ENCODE measurements at regions not wholly inside any gene's neighbourhood (a gene's known extent, or its start where the extent isn't known, plus 50 kb on each side); places are given as distances from the start of the nearest gene placed in this dataset.

GRCh38 chr6:167764713-167765479 lies 61.8 kb upstream of the AFDN start:
- H3K36me3 ChIP-seq (ENCODE audit: insufficient read depth, low read length): no peaks in the 10 kb centered on the region
- TF ChIP-seq FOXP2 (optimal IDR thresholded peaks at IDR 0.05; ENCODE audit: control extremely low read depth, extremely low read length, insufficient read depth) (no peak), EZH2 (IDR thresholded peaks at IDR 0.05) (no peak), POLR2AphosphoS5 (IDR thresholded peaks at IDR 0.05; ENCODE audit: borderline replicate concordance, low read depth, low read length) (no peak)
- no peak overlapping the region for H3K27ac ChIP-seq
- H3K4me3 ChIP-seq: no peak overlapping the region
- DNase-seq (ENCODE audit: low read depth, low spot score): no peak
- H3K9me3 ChIP-seq (ENCODE audit: low read depth, low read length): no peaks in the 10 kb centered on the region
- no peak overlapping the region for H3K9ac ChIP-seq (ENCODE audit: insufficient read length)

GRCh38 chr6:167766986-167767714 lies 59.6 kb upstream of the AFDN start:
- TF ChIP-seq FOXP2 (optimal IDR thresholded peaks at IDR 0.05; ENCODE audit: control extremely low read depth, extremely low read length, insufficient read depth) (no peak), POLR2AphosphoS5 (IDR thresholded peaks at IDR 0.05; ENCODE audit: borderline replicate concordance, low read depth, low read length) (no peak), EZH2 (IDR thresholded peaks at IDR 0.05) (no peak)
- DNase-seq (ENCODE audit: low read depth, low spot score): no peak
- no peaks in the 10 kb centered on the region for H3K36me3 ChIP-seq (ENCODE audit: insufficient read depth, low read length)
- H3K4me3 ChIP-seq: no peak overlapping the region
- H3K9ac ChIP-seq (ENCODE audit: insufficient read length): no peak overlapping the region
- H3K27ac ChIP-seq: no peak overlapping the region
- no peaks in the 10 kb centered on the region for H3K9me3 ChIP-seq (ENCODE audit: low read depth, low read length)

GRCh38 chr6:167767715-167768107 lies 59.0 kb upstream of the AFDN start:
- TF ChIP-seq EZH2 (IDR thresholded peaks at IDR 0.05) (no peak), FOXP2 (optimal IDR thresholded peaks at IDR 0.05; ENCODE audit: control extremely low read depth, extremely low read length, insufficient read depth) (no peak), POLR2AphosphoS5 (IDR thresholded peaks at IDR 0.05; ENCODE audit: borderline replicate concordance, low read depth, low read length) (no peak)
- no peak overlapping the region for H3K4me3 ChIP-seq

GRCh38 chr6:167768471-167769215 lies 58.1 kb upstream of the AFDN start:
- no peaks in the 10 kb centered on the region for H3K9me3 ChIP-seq (ENCODE audit: low read depth, low read length)
- no peak for TF ChIP-seq POLR2AphosphoS5 (IDR thresholded peaks at IDR 0.05; ENCODE audit: borderline replicate concordance, low read depth, low read length)
- no peak for TF ChIP-seq EZH2 (IDR thresholded peaks at IDR 0.05)
- TF ChIP-seq FOXP2 (optimal IDR thresholded peaks at IDR 0.05; ENCODE audit: control extremely low read depth, extremely low read length, insufficient read depth): no peak
- no peak for DNase-seq (ENCODE audit: low read depth, low spot score)
- H3K4me3 ChIP-seq: no peak overlapping the region
- H3K36me3 ChIP-seq (ENCODE audit: insufficient read depth, low read length): no peaks in the 10 kb centered on the region
- no peak overlapping the region for H3K9ac ChIP-seq (ENCODE audit: insufficient read length)
- no peak overlapping the region for H3K27ac ChIP-seq

More at GRCh38 chr6:167767715-167768107, 59.0 kb upstream of the AFDN start:
- no peak overlapping the region for H3K27ac ChIP-seq
- no peaks in the 10 kb centered on the region for H3K36me3 ChIP-seq (ENCODE audit: insufficient read depth, low read length)
- H3K9me3 ChIP-seq (ENCODE audit: low read depth, low read length): no peaks in the 10 kb centered on the region
- no peak for DNase-seq (ENCODE audit: low read depth, low spot score)
- H3K9ac ChIP-seq (ENCODE audit: insufficient read length): no peak overlapping the region

GRCh38 chr6:167769408-167770190 lies 57.1 kb upstream of the AFDN start:
- H3K27ac ChIP-seq: no peak overlapping the region
- H3K36me3 ChIP-seq (ENCODE audit: insufficient read depth, low read length): no peaks in the 10 kb centered on the region
- no peaks in the 10 kb centered on the region for H3K9me3 ChIP-seq (ENCODE audit: low read depth, low read length)
- no peak overlapping the region for H3K9ac ChIP-seq (ENCODE audit: insufficient read length)
- H3K4me3 ChIP-seq: no peak overlapping the region
- TF ChIP-seq POLR2AphosphoS5 (IDR thresholded peaks at IDR 0.05; ENCODE audit: borderline replicate concordance, low read depth, low read length) (no peak), FOXP2 (optimal IDR thresholded peaks at IDR 0.05; ENCODE audit: control extremely low read depth, extremely low read length, insufficient read depth) (no peak), EZH2 (IDR thresholded peaks at IDR 0.05) (no peak)
- no peak for DNase-seq (ENCODE audit: low read depth, low spot score)

GRCh38 chr6:167770291-167770955 lies 56.3 kb upstream of the AFDN start:
- no peak overlapping the region for H3K4me3 ChIP-seq
- no peak overlapping the region for H3K9ac ChIP-seq (ENCODE audit: insufficient read length)
- TF ChIP-seq FOXP2 (optimal IDR thresholded peaks at IDR 0.05; ENCODE audit: control extremely low read depth, extremely low read length, insufficient read depth): no peak
- TF ChIP-seq EZH2 (IDR thresholded peaks at IDR 0.05): no peak
- no peak for TF ChIP-seq POLR2AphosphoS5 (IDR thresholded peaks at IDR 0.05; ENCODE audit: borderline replicate concordance, low read depth, low read length)

GRCh38 chr6:167774881-167775280 lies 51.8 kb upstream of the AFDN start:
- H3K9ac ChIP-seq (ENCODE audit: insufficient read length): no peak overlapping the region
- no peaks in the 10 kb centered on the region for H3K36me3 ChIP-seq (ENCODE audit: insufficient read depth, low read length)
- H3K4me3 ChIP-seq: no peak overlapping the region
- H3K27ac ChIP-seq: no peak overlapping the region
- DNase-seq (ENCODE audit: low read depth, low spot score): no peak
- no peaks in the 10 kb centered on the region for H3K9me3 ChIP-seq (ENCODE audit: low read depth, low read length)
- no peak for TF ChIP-seq POLR2AphosphoS5 (IDR thresholded peaks at IDR 0.05; ENCODE audit: borderline replicate concordance, low read depth, low read length)
- TF ChIP-seq FOXP2 (optimal IDR thresholded peaks at IDR 0.05; ENCODE audit: control extremely low read depth, extremely low read length, insufficient read depth): no peak
- no peak for TF ChIP-seq EZH2 (IDR thresholded peaks at IDR 0.05)

More at GRCh38 chr6:167770291-167770955, 56.3 kb upstream of the AFDN start:
- no peaks in the 10 kb centered on the region for H3K9me3 ChIP-seq (ENCODE audit: low read depth, low read length)
- no peak for DNase-seq (ENCODE audit: low read depth, low spot score)
- no peaks in the 10 kb centered on the region for H3K36me3 ChIP-seq (ENCODE audit: insufficient read depth, low read length)
- no peak overlapping the region for H3K27ac ChIP-seq
